ENCODE measurements at regions not wholly inside any gene's neighbourhood (a gene's known extent, or its start where the extent isn't known, plus 50 kb on each side); places are given as distances from the start of the nearest gene placed in this dataset.

GRCh38 chr20:10961651-10962288 lies 288.0 kb upstream of the JAG1 start:
- TF ChIP-seq, protein P1, sequence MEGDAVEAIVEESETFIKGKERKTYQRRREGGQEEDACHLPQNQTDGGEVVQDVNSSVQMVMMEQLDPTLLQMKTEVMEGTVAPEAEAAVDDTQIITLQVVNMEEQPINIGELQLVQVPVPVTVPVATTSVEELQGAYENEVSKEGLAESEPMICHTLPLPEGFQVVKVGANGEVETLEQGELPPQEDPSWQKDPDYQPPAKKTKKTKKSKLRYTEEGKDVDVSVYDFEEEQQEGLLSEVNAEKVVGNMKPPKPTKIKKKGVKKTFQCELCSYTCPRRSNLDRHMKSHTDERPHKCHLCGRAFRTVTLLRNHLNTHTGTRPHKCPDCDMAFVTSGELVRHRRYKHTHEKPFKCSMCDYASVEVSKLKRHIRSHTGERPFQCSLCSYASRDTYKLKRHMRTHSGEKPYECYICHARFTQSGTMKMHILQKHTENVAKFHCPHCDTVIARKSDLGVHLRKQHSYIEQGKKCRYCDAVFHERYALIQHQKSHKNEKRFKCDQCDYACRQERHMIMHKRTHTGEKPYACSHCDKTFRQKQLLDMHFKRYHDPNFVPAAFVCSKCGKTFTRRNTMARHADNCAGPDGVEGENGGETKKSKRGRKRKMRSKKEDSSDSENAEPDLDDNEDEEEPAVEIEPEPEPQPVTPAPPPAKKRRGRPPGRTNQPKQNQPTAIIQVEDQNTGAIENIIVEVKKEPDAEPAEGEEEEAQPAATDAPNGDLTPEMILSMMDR (IDR thresholded peaks at IDR 0.05; ENCODE audit: insufficient read depth, low read length, poor library complexity, severe bottlenecking) = no peak
- Histone ChIP-seq H3K36me3 (ENCODE audit: control insufficient read depth, insufficient read depth, low read length) (no peaks in the 10 kb centered on the region), H3K27me3 (replicated peaks; ENCODE audit: control insufficient read depth, insufficient read depth, low read length) (no peaks in the 10 kb centered on the region), H3K4me3 (replicated peaks; ENCODE audit: low read depth, low read length) (no peak overlapping the region)
- DNase-seq (ENCODE audit: extremely low read depth, insufficient read length) = no peak

- Histone ChIP-seq H3K27me3 (replicated peaks; ENCODE audit: control insufficient read depth, insufficient read depth, low read length) (no peaks in the 10 kb centered on the region), H3K4me3 (replicated peaks; ENCODE audit: low read depth, low read length) (no peak overlapping the region), H3K36me3 (ENCODE audit: control insufficient read depth, insufficient read depth, low read length) (no peaks in the 10 kb centered on the region)
- DNase-seq (ENCODE audit: extremely low read depth, insufficient read length) = no peak
- TF ChIP-seq, protein P1 (IDR thresholded peaks at IDR 0.05; ENCODE audit: insufficient read depth, low read length, poor library complexity, severe bottlenecking) = no peak
These were observed 289.1 kb upstream of the JAG1 start for GRCh38 chr20:10962937-10963336.

GRCh38 chr20:10963717-10964266 lies 290.0 kb upstream of the JAG1 start:
- no peak for DNase-seq (ENCODE audit: extremely low read depth, insufficient read length)
- no peaks in the 10 kb centered on the region for H3K27me3 ChIP-seq (replicated peaks; ENCODE audit: control insufficient read depth, insufficient read depth, low read length)
- no peaks in the 10 kb centered on the region for H3K36me3 ChIP-seq (ENCODE audit: control insufficient read depth, insufficient read depth, low read length)

GRCh38 chr20:10965936-10966470 lies 292.2 kb upstream of the JAG1 start:
- Histone ChIP-seq H3K27me3 (replicated peaks; ENCODE audit: control insufficient read depth, insufficient read depth, low read length) (no peaks in the 10 kb centered on the region), H3K36me3 (ENCODE audit: control insufficient read depth, insufficient read depth, low read length) (no peaks in the 10 kb centered on the region), H3K4me3 (replicated peaks; ENCODE audit: low read depth, low read length) (no peak overlapping the region)
- no peak for DNase-seq (ENCODE audit: extremely low read depth, insufficient read length)
- TF ChIP-seq, protein P1 (IDR thresholded peaks at IDR 0.05; ENCODE audit: insufficient read depth, low read length, poor library complexity, severe bottlenecking) = no peak

More at GRCh38 chr20:10963717-10964266, 290.0 kb upstream of the JAG1 start:
- TF ChIP-seq, protein P1 (IDR thresholded peaks at IDR 0.05; ENCODE audit: insufficient read depth, low read length, poor library complexity, severe bottlenecking) = no peak
- H3K4me3 ChIP-seq (replicated peaks; ENCODE audit: low read depth, low read length) = no peak overlapping the region

- Histone ChIP-seq H3K4me3 (replicated peaks; ENCODE audit: low read depth, low read length) (no peak overlapping the region), H3K36me3 (ENCODE audit: control insufficient read depth, insufficient read depth, low read length) (no peaks in the 10 kb centered on the region), H3K27me3 (replicated peaks; ENCODE audit: control insufficient read depth, insufficient read depth, low read length) (no peaks in the 10 kb centered on the region)
- TF ChIP-seq, protein P1 (IDR thresholded peaks at IDR 0.05; ENCODE audit: insufficient read depth, low read length, poor library complexity, severe bottlenecking) = no peak
- no peak for DNase-seq (ENCODE audit: extremely low read depth, insufficient read length)
These were observed 296.3 kb upstream of the JAG1 start for GRCh38 chr20:10970109-10970508.
